Colonic mucosa (tissue), 4 donors: ENCODE measurements at regions not wholly inside any gene's neighbourhood (a gene's known extent, or its start where the extent isn't known, plus 50 kb on each side); places are given as distances from the start of the nearest gene placed in this dataset.

ENCODE experiments used
- DNase-seq: peaks from one replicate; pipeline ENCODE4 v3.0.0-alpha.2; 2020
- H3K27ac ChIP-seq: fragments of 200-600 bp; one replicate; pipeline ENCODE4 v1.8.0; 2021
- H3K27me3 ChIP-seq: fragments of 200-600 bp; one replicate; pipeline ENCODE4 v1.8.0; 2021
- H3K36me3 ChIP-seq: fragments of 200-600 bp; one replicate; pipeline ENCODE4 v1.8.0; 2021
- H3K4me1 ChIP-seq: fragments of 200-600 bp; one replicate; pipeline ENCODE4 v1.8.0; 2021; ENCODE audit warnings: mild to moderate bottlenecking
- H3K4me3 ChIP-seq: fragments of 200-600 bp; one replicate; pipeline ENCODE4 v1.8.0; 2021
- H3K9ac ChIP-seq, 2 donors: one replicate each; pipeline ENCODE4 v1.7.0; 2013; ENCODE audit warnings: control low read depth in 2 of 2, low read depth in 2 of 2, low read length in 2 of 2
- H3K9me3 ChIP-seq: fragments of 200-600 bp; one replicate; pipeline ENCODE4 v1.8.0; 2021
- CTCF ChIP-seq: fragments of 200-600 bp; IDR thresholded peaks from one replicate; pipeline ENCODE4 v1.8.0; 2022; ENCODE audit warnings: antibody characterized with exemption, mild to moderate bottlenecking
- intact Hi-C: fragments of 100-400 bp; cut with DNase I; formaldehyde crosslinking; loops from one replicate; pipeline ENCODE4 v1.14.1; 2022
- donor health status: healthy.
- donor health status: DM: no; HTN: no; CAD: no.
- donor health status: DM: no; HTN: no; CAD: no.

- Histone ChIP-seq H3K27ac (no peak overlapping the region), H3K36me3 (no peaks in the 10 kb centered on the region), H3K9ac (no peak overlapping the region), H3K9me3 (peaks cover 5% of the 10 kb centered on the region), H3K4me1 (no peaks in the 10 kb centered on the region), H3K4me3 (no peak overlapping the region), H3K27me3 (no peaks in the 10 kb centered on the region)
- intact Hi-C loops = no loop called here
- DNase-seq = no peak
- TF ChIP-seq CTCF = no peak
Observed at GRCh38 chr13:56687131-56687530, 453.6 kb upstream of the PRR20A start.

- no peak overlapping the region for H3K9ac ChIP-seq
- TF ChIP-seq CTCF = no peak
- no peaks in the 10 kb centered on the region for H3K9me3 ChIP-seq
- intact Hi-C loops = no loop called here
- DNase-seq = no peak
- H3K27ac ChIP-seq = no peak overlapping the region
- no peak overlapping the region for H3K4me3 ChIP-seq
- H3K36me3 ChIP-seq = no peaks in the 10 kb centered on the region
- no peaks in the 10 kb centered on the region for H3K4me1 ChIP-seq
- H3K27me3 ChIP-seq = no peaks in the 10 kb centered on the region
Observed at GRCh38 chr13:56697011-56697410, 443.7 kb upstream of the PRR20A start.

- Histone ChIP-seq H3K9ac (no peak overlapping the region), H3K9me3 (no peaks in the 10 kb centered on the region), H3K4me1 (no peaks in the 10 kb centered on the region), H3K27me3 (no peaks in the 10 kb centered on the region), H3K36me3 (no peaks in the 10 kb centered on the region), H3K27ac (no peak overlapping the region), H3K4me3 (no peak overlapping the region)
- intact Hi-C loops = no loop called here
- TF ChIP-seq CTCF = no peak
- no peak for DNase-seq
Observed at GRCh38 chr13:56700324-56700723, 440.4 kb upstream of the PRR20A start.

- no peak for TF ChIP-seq CTCF
- Histone ChIP-seq H3K27me3 (no peaks in the 10 kb centered on the region), H3K4me1 (no peaks in the 10 kb centered on the region), H3K9ac (no peak overlapping the region), H3K4me3 (no peak overlapping the region), H3K36me3 (no peaks in the 10 kb centered on the region), H3K27ac (no peak overlapping the region), H3K9me3 (no peaks in the 10 kb centered on the region)
- DNase-seq = no peak
- intact Hi-C loops = no loop called here
Observed at GRCh38 chr13:56706485-56706884, 434.2 kb upstream of the PRR20A start.

GRCh38 chr13:56713656-56714055 is 427.1 kb upstream of the PRR20A start:
- H3K27ac ChIP-seq = no peak overlapping the region
- no peaks in the 10 kb centered on the region for H3K36me3 ChIP-seq
- DNase-seq = no peak
- no peaks in the 10 kb centered on the region for H3K4me1 ChIP-seq
- intact Hi-C loops = no loop called here
- no peaks in the 10 kb centered on the region for H3K27me3 ChIP-seq
- H3K9ac ChIP-seq = no peak overlapping the region
- TF ChIP-seq CTCF = no peak
- H3K4me3 ChIP-seq = no peak overlapping the region
- H3K9me3 ChIP-seq = no peaks in the 10 kb centered on the region

GRCh38 chr13:56718791-56719190 is 421.9 kb upstream of the PRR20A start:
- H3K36me3 ChIP-seq = no peaks in the 10 kb centered on the region
- TF ChIP-seq CTCF = no peak
- DNase-seq = no peak
- no peaks in the 10 kb centered on the region for H3K27me3 ChIP-seq
- H3K9ac ChIP-seq = no peak overlapping the region
- H3K9me3 ChIP-seq = no peaks in the 10 kb centered on the region
- no peak overlapping the region for H3K27ac ChIP-seq
- no peaks in the 10 kb centered on the region for H3K4me1 ChIP-seq
- no peak overlapping the region for H3K4me3 ChIP-seq
- intact Hi-C loops = no loop called here
